Cardiac muscle cell (in vitro differentiated cells and primary cell): ENCODE measurements at regions not wholly inside any gene's neighbourhood (a gene's known extent, or its start where the extent isn't known, plus 50 kb on each side); places are given as distances from the start of the nearest gene placed in this dataset.

Experiments
- DNase-seq, 2 donors: peaks; one replicate each; pipeline versions ENCODE4 v3.0.0 to v3.0.0-alpha.2; 2010 to 2017; ENCODE audit warnings: low read depth in 1 of 2, low spot score in 1 of 2
- H3K27ac ChIP-seq: fragments of 200-600 bp; sonication (generic); 2 replicates; pipeline ENCODE4 v1.5.1; 2016
- H3K27me3 ChIP-seq: fragments of 200-600 bp; sonication (generic); 2 replicates; pipeline ENCODE4 v1.6.0; 2016; ENCODE audit warnings: control low read depth
- H3K36me3 ChIP-seq: fragments of 200-600 bp; sonication (generic); 2 replicates; pipeline ENCODE4 v1.5.1; 2016; ENCODE audit warnings: control low read depth
- H3K4me1 ChIP-seq: fragments of 200-600 bp; sonication (generic); 2 replicates; pipeline ENCODE4 v1.8.1; 2017; ENCODE audit warnings: low read depth, mild to moderate bottlenecking, mixed run types
- H3K4me3 ChIP-seq: fragments of 200-600 bp; sonication (generic); 2 replicates; pipeline ENCODE4 v1.5.1; 2016; ENCODE audit warnings: mild to moderate bottlenecking
- H3K9me3 ChIP-seq: fragments of 200-600 bp; sonication (generic); 2 replicates; pipeline ENCODE4 v1.5.1; 2017; ENCODE audit warnings: low read depth, mild to moderate bottlenecking, control low read depth
- TF ChIP-seq, protein P1 (sequence below): IDR thresholded peaks from 2 replicates; pipeline ENCODE4 v1.5.1; 2012; ENCODE audit warnings: low read depth, mild to moderate bottlenecking, low read length

DNA sequence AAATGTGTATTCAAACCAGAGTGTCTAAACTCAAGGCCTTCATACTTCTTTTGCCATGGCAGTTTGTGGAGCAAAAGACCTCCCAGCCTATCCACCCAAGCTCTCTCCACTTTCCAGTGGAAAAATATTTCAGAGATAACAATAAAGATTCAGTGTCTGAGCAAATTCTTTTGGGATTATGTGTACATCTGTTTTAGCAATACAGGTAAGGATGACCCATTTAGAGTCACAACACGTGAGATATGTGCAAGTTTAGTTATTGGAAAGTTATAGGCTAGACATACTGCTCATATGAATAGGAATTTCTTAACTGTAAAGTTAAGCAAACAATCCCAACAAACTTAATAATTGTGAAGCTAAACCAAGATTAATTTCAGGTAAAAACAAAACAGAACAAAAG is 174.5 kb upstream of the LRIG1 start:
- Histone ChIP-seq H3K36me3 (no peaks in the 10 kb centered on the region), H3K27ac (no peak overlapping the region), H3K9me3 (no peaks in the 10 kb centered on the region), H3K4me3 (no peak overlapping the region), H3K27me3 (no peaks in the 10 kb centered on the region), H3K4me1 (no peaks in the 10 kb centered on the region)
- peak in 1 of 2 donors; percentile 51 for DNase-seq
- TF ChIP-seq, protein P1, sequence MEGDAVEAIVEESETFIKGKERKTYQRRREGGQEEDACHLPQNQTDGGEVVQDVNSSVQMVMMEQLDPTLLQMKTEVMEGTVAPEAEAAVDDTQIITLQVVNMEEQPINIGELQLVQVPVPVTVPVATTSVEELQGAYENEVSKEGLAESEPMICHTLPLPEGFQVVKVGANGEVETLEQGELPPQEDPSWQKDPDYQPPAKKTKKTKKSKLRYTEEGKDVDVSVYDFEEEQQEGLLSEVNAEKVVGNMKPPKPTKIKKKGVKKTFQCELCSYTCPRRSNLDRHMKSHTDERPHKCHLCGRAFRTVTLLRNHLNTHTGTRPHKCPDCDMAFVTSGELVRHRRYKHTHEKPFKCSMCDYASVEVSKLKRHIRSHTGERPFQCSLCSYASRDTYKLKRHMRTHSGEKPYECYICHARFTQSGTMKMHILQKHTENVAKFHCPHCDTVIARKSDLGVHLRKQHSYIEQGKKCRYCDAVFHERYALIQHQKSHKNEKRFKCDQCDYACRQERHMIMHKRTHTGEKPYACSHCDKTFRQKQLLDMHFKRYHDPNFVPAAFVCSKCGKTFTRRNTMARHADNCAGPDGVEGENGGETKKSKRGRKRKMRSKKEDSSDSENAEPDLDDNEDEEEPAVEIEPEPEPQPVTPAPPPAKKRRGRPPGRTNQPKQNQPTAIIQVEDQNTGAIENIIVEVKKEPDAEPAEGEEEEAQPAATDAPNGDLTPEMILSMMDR: no peak

DNA sequence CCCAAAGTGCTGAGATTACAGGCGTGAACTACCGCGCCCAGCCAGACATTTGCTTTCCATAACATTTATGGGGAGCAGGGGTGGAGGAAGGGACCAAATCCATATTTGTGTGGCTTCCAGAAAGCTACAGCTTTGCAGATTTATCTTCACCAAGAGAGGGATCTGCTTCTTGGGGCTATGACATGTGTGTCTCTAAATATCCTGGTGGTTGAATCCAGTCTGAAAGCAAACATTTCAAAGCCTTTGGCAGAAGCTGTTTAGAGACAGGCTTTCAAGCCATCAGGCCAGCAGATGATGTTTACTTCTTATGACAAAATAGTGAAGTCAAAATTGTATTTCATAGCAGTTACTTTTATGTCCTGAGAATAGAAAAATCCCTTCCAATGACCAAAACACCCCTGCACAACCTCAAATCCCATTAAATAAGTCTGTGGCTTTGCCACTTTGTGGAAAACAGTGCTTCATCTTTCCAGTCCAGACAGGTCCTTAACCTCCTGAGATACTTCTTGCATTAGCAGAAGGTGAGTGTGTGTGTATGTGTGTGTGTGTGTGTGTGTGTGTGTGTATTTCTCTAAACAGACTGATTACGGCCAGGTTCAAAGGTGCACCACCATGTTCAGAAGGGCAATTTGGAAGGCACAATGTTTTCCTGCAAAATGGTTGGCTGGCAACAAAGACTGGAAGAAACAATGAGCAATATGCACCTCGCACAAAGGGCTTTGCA is 191.4 kb upstream of the LRIG1 start:
- no peak overlapping the region for H3K27ac ChIP-seq
- no peak for DNase-seq
- no peaks in the 10 kb centered on the region for H3K36me3 ChIP-seq
- peaks cover 4% of the 10 kb centered on the region for H3K4me1 ChIP-seq
- no peaks in the 10 kb centered on the region for H3K9me3 ChIP-seq
- H3K27me3 ChIP-seq: no peaks in the 10 kb centered on the region
- TF ChIP-seq, protein P1: no peak
- no peak overlapping the region for H3K4me3 ChIP-seq

DNA sequence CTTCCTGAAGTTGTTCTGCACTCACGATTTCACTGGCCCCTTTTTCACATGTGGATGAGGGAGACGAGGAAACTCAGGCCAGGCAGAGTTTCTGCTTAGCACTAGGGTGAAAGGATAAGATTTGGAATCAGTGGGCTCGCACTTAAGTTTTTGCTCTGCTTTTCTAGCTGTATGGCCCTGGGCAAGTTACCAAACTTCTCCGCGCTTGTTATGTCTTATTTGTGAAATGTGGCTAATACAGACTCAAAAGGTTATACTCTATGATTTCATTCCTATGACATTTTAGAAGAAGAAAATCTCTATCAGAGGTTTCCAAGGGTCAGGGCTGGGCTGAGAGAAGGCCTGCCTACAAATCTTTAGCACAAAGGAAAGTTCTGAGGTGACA is 191.9 kb upstream of the LRIG1 start:
- TF ChIP-seq, protein P1: no peak
- H3K4me1 ChIP-seq: peaks cover 4% of the 10 kb centered on the region
- no peaks in the 10 kb centered on the region for H3K36me3 ChIP-seq
- no peaks in the 10 kb centered on the region for H3K27me3 ChIP-seq
- no peak for DNase-seq
- H3K9me3 ChIP-seq: no peaks in the 10 kb centered on the region
- no peak overlapping the region for H3K4me3 ChIP-seq
- no peak overlapping the region for H3K27ac ChIP-seq

GRCh38 chr3:66693461-66694031 is 192.7 kb upstream of the LRIG1 start:
- Histone ChIP-seq H3K4me1 (peaks cover 4% of the 10 kb centered on the region), H3K36me3 (no peaks in the 10 kb centered on the region), H3K4me3 (no peak overlapping the region), H3K9me3 (no peaks in the 10 kb centered on the region), H3K27me3 (no peaks in the 10 kb centered on the region), H3K27ac (no peak overlapping the region)
- DNase-seq: peak; percentile 23 to 41
- TF ChIP-seq, protein P1: no peak

- Histone ChIP-seq H3K36me3 (no peaks in the 10 kb centered on the region), H3K9me3 (no peaks in the 10 kb centered on the region), H3K27ac (no peak overlapping the region), H3K27me3 (no peaks in the 10 kb centered on the region), H3K4me3 (no peak overlapping the region), H3K4me1 (no peaks in the 10 kb centered on the region)
- TF ChIP-seq, protein P1: no peak
- no peak for DNase-seq
Observed at GRCh38 chr3:66702126-66702525, 201.3 kb upstream of the LRIG1 start.
